HCT116 (cell line): ENCODE measurements at regions not wholly inside any gene's neighbourhood (a gene's known extent, or its start where the extent isn't known, plus 50 kb on each side); places are given as distances from the start of the nearest gene placed in this dataset.

ENCODE experiments used
- ATAC-seq: fragments of 200-7000 bp; cut with Tn5 transposase; 2 replicates; pipeline ENCODE4 v1.9.1; 2020; ENCODE audit warnings: mild to moderate bottlenecking, moderate library complexity
- BruUV-seq: library from RNA; stranded (reverse); fragments of 400-500 nt; replicated peaks from 2 replicates; lab custom pipeline; 2021; lab: Mats Ljungman, UMichigan
- CTCF ChIA-PET: fragments of 300-600 bp; sonication (Branson Sonifier 250); formaldehyde crosslinking; loops from one replicate; lab custom pipeline; 2021; ENCODE audit warnings: antibody characterized with exemption; lab: Charles Lee
- POLR2A ChIA-PET: fragments of 300-600, 350-600 bp; sonication (Branson Sonifier 250); formaldehyde crosslinking; loops from one replicate; lab custom pipeline; 2021; ENCODE audit warnings: antibody characterized with exemption; lab: Charles Lee
- RAD21 ChIA-PET, 2 experiments: fragments of 300-600 bp; sonication (Branson Sonifier 250); formaldehyde crosslinking; loops; one replicate each; lab custom pipeline; 2023; ENCODE audit warnings: low total read pairs in 2 of 2; ENCODE audit not compliant: uncharacterized antibody in 2 of 2, unreplicated experiment in 2 of 2, low non-redundant PET in 1 of 2; lab: Charles Lee
- DNase-seq: peaks from one replicate; pipeline ENCODE4 v3.0.0-alpha.2; 2010; ENCODE audit warnings: low read depth, low spot score
- H2AFZ ChIP-seq: fragments of 200-600 bp; shearing (Covaris generic), sonication (generic); 2 replicates; pipeline ENCODE4 v1.6.1; 2017; ENCODE audit warnings: low read depth, mixed run types, mixed read lengths, antibody characterized with exemption, low read length; ENCODE audit not compliant: poor library complexity, severe bottlenecking
- H3K27ac ChIP-seq: 2 replicates; pipeline ENCODE4 v1.5.1; 2012; ENCODE audit warnings: low read depth, low read length
- H3K27me3 ChIP-seq: fragments of 200-600 bp; sonication (generic); 2 replicates; pipeline ENCODE4 v1.6.1; 2016; ENCODE audit warnings: mixed run types, low read length, mixed read lengths; ENCODE audit not compliant: insufficient read depth
- H3K36me3 ChIP-seq, 2 experiments: fragments of 200-500 bp in 1 of 2; fragments of 200-600 bp in 1 of 2; sonication (Bioruptor generic) in 1 of 2; sonication (generic) in 1 of 2; 2 replicates each; pipeline versions ENCODE4 v1.5.1 to v1.6.1; 2014 to 2016; ENCODE audit warnings: low read length in 2 of 2, inconsistent platforms in 1 of 2, mixed read lengths in 1 of 2, mixed run types in 1 of 2; ENCODE audit not compliant: insufficient read depth in 2 of 2, control insufficient read depth in 1 of 2
- H3K4me1 ChIP-seq, 2 experiments: fragments of 200-600 bp in 1 of 2; sonication (generic) in 1 of 2; 2 replicates each; pipeline versions ENCODE4 v1.5.1 to v1.6.1; 2012 to 2017; ENCODE audit warnings: low read length in 2 of 2, inconsistent platforms in 1 of 2, mild to moderate bottlenecking in 1 of 2, mixed read lengths in 1 of 2, mixed run types in 1 of 2, moderate library complexity in 1 of 2; ENCODE audit not compliant: insufficient read depth in 2 of 2, control insufficient read depth in 1 of 2
- H3K4me2 ChIP-seq: fragments of 200-600 bp; sonication (generic); 2 replicates; pipeline ENCODE4 v1.6.1; 2017; ENCODE audit warnings: mixed run types, low read length, mixed read lengths
- H3K4me3 ChIP-seq, 2 experiments: fragments of 200-600 bp in 1 of 2; sonication (generic) in 1 of 2; replicated peaks in 1 of 2; 2 replicates each; pipeline ENCODE4 v1.5.1; 2011 to 2016; ENCODE audit warnings: low read length in 2 of 2, control low read depth in 1 of 2, low read depth in 1 of 2, mild to moderate bottlenecking in 1 of 2, mixed read lengths in 1 of 2, mixed run types in 1 of 2
- H3K79me2 ChIP-seq: fragments of 200-600 bp; sonication (generic); 2 replicates; pipeline ENCODE4 v1.6.1; 2017; ENCODE audit warnings: mild to moderate bottlenecking, mixed run types, low read length, moderate library complexity, mixed read lengths; ENCODE audit not compliant: insufficient read depth
- H3K9ac ChIP-seq: fragments of 200-600 bp; sonication (generic); 2 replicates; pipeline ENCODE4 v1.6.1; 2016; ENCODE audit warnings: low read length, mixed read lengths
- H3K9me2 ChIP-seq: fragments of 200-600 bp; sonication (generic), shearing (Covaris generic); 2 replicates; pipeline ENCODE4 v1.6.1; 2017; ENCODE audit warnings: mixed run types, mild to moderate bottlenecking, moderate library complexity; ENCODE audit not compliant: insufficient read depth
- H3K9me3 ChIP-seq, 2 experiments: fragments of 200-500 bp in 1 of 2; fragments of 200-600 bp in 1 of 2; sonication (Bioruptor generic) in 1 of 2; sonication (generic) in 1 of 2; 2 replicates each; pipeline ENCODE4 v1.6.1; 2014 to 2017; ENCODE audit warnings: low read length in 2 of 2, mixed read lengths in 2 of 2, inconsistent platforms in 1 of 2, low read depth in 1 of 2, mild to moderate bottlenecking in 1 of 2, mixed run types in 1 of 2, moderate library complexity in 1 of 2; ENCODE audit not compliant: control insufficient read depth in 1 of 2, insufficient read depth in 1 of 2
- H4K20me1 ChIP-seq: fragments of 200-600 bp; sonication (generic), shearing (Covaris generic); 2 replicates; pipeline ENCODE4 v1.6.1; 2017; ENCODE audit warnings: mixed run types, mild to moderate bottlenecking, moderate library complexity; ENCODE audit not compliant: insufficient read depth
- CBX3 ChIP-seq: IDR thresholded peaks from 2 replicates; pipeline ENCODE4 v1.6.1; 2012; ENCODE audit warnings: low read depth
- CEBPB ChIP-seq: IDR thresholded peaks from 2 replicates; pipeline ENCODE4 v1.6.1; 2012; ENCODE audit warnings: low read depth
- CTCF ChIP-seq, 3 experiments: fragments of 200-600 bp in 1 of 3; sonication (generic) in 1 of 3; IDR thresholded peaks in 2 of 3; conservative IDR thresholded peaks in 1 of 3; 2 replicates each; pipeline ENCODE4 v1.5.1; 2012 to 2017; ENCODE audit warnings: low read depth in 2 of 3, low read length in 2 of 3, antibody characterized with exemption in 1 of 3, borderline replicate concordance in 1 of 3, control low read depth in 1 of 3, mild to moderate bottlenecking in 1 of 3, mixed read lengths in 1 of 3, mixed run types in 1 of 3, moderate library complexity in 1 of 3; ENCODE audit not compliant: insufficient read depth in 1 of 3
- EGR1 ChIP-seq: IDR thresholded peaks from 2 replicates; pipeline ENCODE4 v1.6.1; 2012; ENCODE audit warnings: low read depth
- ELF1 ChIP-seq: IDR thresholded peaks from 2 replicates; pipeline ENCODE4 v1.6.1; 2012; ENCODE audit warnings: low read depth, borderline replicate concordance
- EZH2 ChIP-seq: fragments of 200-600 bp; sonication (generic); IDR thresholded peaks from 2 replicates; pipeline ENCODE4 v1.6.1; 2017; ENCODE audit warnings: antibody characterized with exemption, mixed run types
- EZH2phosphoT487 ChIP-seq: fragments of 200-600 bp; IDR thresholded peaks from 2 replicates; pipeline ENCODE4 v1.6.1; 2018; ENCODE audit warnings: antibody characterized with exemption, borderline replicate concordance
- FOSL1 ChIP-seq: IDR thresholded peaks from 2 replicates; pipeline ENCODE4 v1.6.1; 2012; ENCODE audit warnings: low read depth
- JUND ChIP-seq: IDR thresholded peaks from 2 replicates; pipeline ENCODE4 v1.6.1; 2012
- MAX ChIP-seq: IDR thresholded peaks from 2 replicates; pipeline ENCODE4 v1.6.1; 2012
- POLR2A ChIP-seq: IDR thresholded peaks from 2 replicates; pipeline ENCODE4 v1.7.0; 2011; ENCODE audit warnings: borderline replicate concordance; ENCODE audit not compliant: insufficient read depth, insufficient read length; ENCODE audit errors: extremely low read depth
- RAD21 ChIP-seq: IDR thresholded peaks from 2 replicates; pipeline ENCODE4 v1.6.1; 2012; ENCODE audit warnings: low read depth, mild to moderate bottlenecking
- REST ChIP-seq: IDR thresholded peaks from 2 replicates; pipeline ENCODE4 v1.6.1; 2012; ENCODE audit warnings: low read depth
- SIN3A ChIP-seq: IDR thresholded peaks from 2 replicates; pipeline ENCODE4 v1.6.1; 2012; ENCODE audit warnings: low read depth
- SP1 ChIP-seq: IDR thresholded peaks from 2 replicates; pipeline ENCODE4 v1.6.1; 2012; ENCODE audit warnings: low read depth
- SRF ChIP-seq: IDR thresholded peaks from 2 replicates; pipeline ENCODE4 v1.6.1; 2012; ENCODE audit warnings: low read depth
- TCF7L2 ChIP-seq: IDR thresholded peaks from 2 replicates; pipeline ENCODE4 v1.7.0; 2011; ENCODE audit warnings: borderline replicate concordance, inconsistent platforms; ENCODE audit not compliant: insufficient read depth, insufficient read length; ENCODE audit errors: extremely low read depth
- YY1 ChIP-seq: IDR thresholded peaks from 2 replicates; pipeline ENCODE4 v1.6.1; 2011; ENCODE audit warnings: low read length, low read depth, moderate library complexity, mild to moderate bottlenecking; ENCODE audit not compliant: insufficient replicate concordance; ENCODE audit errors: extremely low read depth
- ZFX ChIP-seq: fragments of 450-650 bp; IDR thresholded peaks from 2 replicates; pipeline ENCODE4 v1.6.1; 2017
- intact Hi-C: fragments of 100-400 bp; cut with micrococcal nuclease; formaldehyde crosslinking; loops from 2 replicates; pipeline ENCODE4 v1.10.0; 2022

GRCh38 chr14:94867209-94867608 lies 97.3 kb upstream of the GSC start:
- CTCF ChIA-PET, result no interaction called here
- Histone ChIP-seq H3K27me3 (peaks cover 6% of the 10 kb centered on the region; the same call in 1 of the 2 replicates), H3K27ac (no peak overlapping the region)
- no peak for DNase-seq
- no peak for TF ChIP-seq EGR1
- no peak for TF ChIP-seq ZFX
- TF ChIP-seq CEBPB, result no peak
- no peak for TF ChIP-seq CBX3
- no peak for TF ChIP-seq TCF7L2
- TF ChIP-seq SRF, result no peak
- TF ChIP-seq YY1, result no peak
- no peak for TF ChIP-seq SP1
- TF ChIP-seq CTCF (IDR thresholded peaks at IDR 0.05 in 2 of 3, conservative IDR thresholded peaks at IDR 0.05 in 1 of 3; ENCODE audit: borderline replicate concordance in 1 of 3, insufficient read depth in 1 of 3, low read depth in 2 of 3, low read length in 2 of 3), result no peak
- no peak for TF ChIP-seq ELF1
- no peak for TF ChIP-seq MAX
- no peak for TF ChIP-seq REST
- TF ChIP-seq RAD21, result no peak
- TF ChIP-seq EZH2, result no peak
- TF ChIP-seq JUND, result no peak
- TF ChIP-seq EZH2phosphoT487, result no peak
- TF ChIP-seq SIN3A, result no peak
- TF ChIP-seq POLR2A, result no peak
- no peak for TF ChIP-seq FOSL1
- TF ChIP-seq, all 23 proteins: peak for 0
- Histone ChIP-seq H2AFZ (no peak overlapping the region), H3K36me3 (no peaks in the 10 kb centered on the region), H3K9me2 (no peaks in the 10 kb centered on the region), H3K4me3 (no peak overlapping the region), H3K4me2 (no peak overlapping the region), H3K79me2 (no peaks in the 10 kb centered on the region), H4K20me1 (no peaks in the 10 kb centered on the region), H3K9me3 (no peaks in the 10 kb centered on the region), H3K4me1 (no peaks in the 10 kb centered on the region), H3K9ac (no peak overlapping the region)
- no TSS peak for BruUV-seq
- ATAC-seq, result no peak
- POLR2A ChIA-PET, result no interaction called here
- RAD21 ChIA-PET, result no interaction called here
- intact Hi-C loops, result no loop called here
